H1 (cell line): ENCODE measurements at regions not wholly inside any gene's neighbourhood (a gene's known extent, or its start where the extent isn't known, plus 50 kb on each side); places are given as distances from the start of the nearest gene placed in this dataset.
A peak's percentile ranks its signal among the peaks of the same experiment; 100 is the strongest.
"Not testable (repeated sequence)": the region's sequence is repeated elsewhere in the genome, so short reads cannot be mapped to it uniquely, and the experiment has no call there.

Experiments used
- CTCF ChIA-PET: fragments of 300-600 bp; sonication (Branson Sonifier 250); formaldehyde crosslinking; loops from one replicate; lab custom pipeline; 2021; ENCODE audit not compliant: partially characterized antibody; lab: Charles Lee
- POLR2A ChIA-PET: fragments of 300-600 bp; sonication (Branson Sonifier 250); formaldehyde crosslinking; loops from one replicate; lab custom pipeline; 2021; ENCODE audit warnings: inconsistent platforms; ENCODE audit not compliant: partially characterized antibody; lab: Charles Lee
- DNase-seq, 2 experiments: peaks; one replicate each; pipeline versions ENCODE4 v3.0.0 to v3.0.0-alpha.2; 2010 to 2022; ENCODE audit warnings: low spot score in 2 of 2, low read depth in 1 of 2, mixed read lengths in 1 of 2
- FAIRE-seq: peaks from 2 replicates; lab custom pipeline; 2011; peaks lifted over from hg19 to GRCh38; lab: Jason Lieb, UNC
- H2AFZ ChIP-seq: 2 replicates; pipeline ENCODE4 v1.8.1; 2012; ENCODE audit warnings: low read length, inconsistent platforms
- H2AK5ac ChIP-seq: 2 replicates; pipeline ENCODE4 v1.6.1; 2013; ENCODE audit warnings: low read depth, low read length
- H2BK120ac ChIP-seq: replicated peaks from 2 replicates; pipeline ENCODE3; 2013; ENCODE audit warnings: low read depth, low read length, inconsistent platforms
- H2BK12ac ChIP-seq: 2 replicates; pipeline ENCODE4 v1.6.1; 2013; ENCODE audit warnings: low read depth, low read length
- H2BK15ac ChIP-seq: 2 replicates; pipeline ENCODE4 v1.6.1; 2013; ENCODE audit warnings: low read length
- H2BK20ac ChIP-seq: 2 replicates; pipeline ENCODE4 v1.6.1; 2013; ENCODE audit warnings: low read length
- H2BK5ac ChIP-seq: 2 replicates; pipeline ENCODE4 v1.6.1; 2013; ENCODE audit warnings: low read depth, low read length
- H3K14ac ChIP-seq: 2 replicates; pipeline ENCODE4 v1.6.1; 2013; ENCODE audit warnings: inconsistent platforms; ENCODE audit not compliant: insufficient read length
- H3K18ac ChIP-seq: 2 replicates; pipeline ENCODE4 v1.6.1; 2013; ENCODE audit warnings: low read length; ENCODE audit errors: extremely low read depth
- H3K23ac ChIP-seq: 2 replicates; pipeline ENCODE4 v1.6.1; 2013; ENCODE audit warnings: inconsistent platforms; ENCODE audit not compliant: insufficient read length
- H3K23me2 ChIP-seq: 2 replicates; pipeline ENCODE4 v1.6.1; 2013; ENCODE audit warnings: low read depth, low read length
- H3K27ac ChIP-seq: 2 replicates; pipeline ENCODE4 v1.6.1; 2011; ENCODE audit warnings: low read depth, low read length, inconsistent platforms
- H3K27me3 ChIP-seq, 4 experiments: replicated peaks in 1 of 4; 1 replicate in 1 of 4; 2 replicates in 3 of 4; pipeline versions ENCODE4 v1.6.1 to v1.8.1; 2011 to 2013; ENCODE audit warnings: low read length in 3 of 4, mild to moderate bottlenecking in 3 of 4, inconsistent platforms in 2 of 4, mixed read lengths in 2 of 4, moderate library complexity in 1 of 4; ENCODE audit not compliant: control insufficient read depth in 3 of 4, insufficient read depth in 3 of 4; ENCODE audit errors: extremely low read depth in 1 of 4
- H3K36me3 ChIP-seq, 4 experiments: 2 replicates each; pipeline versions ENCODE4 v1.6.1 to v1.8.1; 2011 to 2013; ENCODE audit warnings: mild to moderate bottlenecking in 4 of 4, low read length in 3 of 4, moderate library complexity in 2 of 4, control low read depth in 1 of 4, inconsistent platforms in 1 of 4; ENCODE audit not compliant: insufficient read depth in 4 of 4, control insufficient read depth in 2 of 4
- H3K4ac ChIP-seq: replicated peaks from 2 replicates; pipeline ENCODE3; 2013; ENCODE audit warnings: low read length, low read depth, mixed read lengths, inconsistent platforms; ENCODE audit not compliant: insufficient read length
- H3K4me1 ChIP-seq, 4 experiments: replicated peaks in 1 of 4; 1 replicate in 1 of 4; 2 replicates in 3 of 4; pipeline versions ENCODE4 v1.6.1 to v1.8.1; 2011 to 2013; ENCODE audit warnings: low read length in 3 of 4, inconsistent platforms in 2 of 4, mixed read lengths in 1 of 4; ENCODE audit not compliant: insufficient read depth in 4 of 4, control insufficient read depth in 3 of 4
- H3K4me2 ChIP-seq, 2 experiments: 2 replicates each; pipeline versions ENCODE4 v1.6.1 to v1.8.1; 2011 to 2013; ENCODE audit warnings: low read depth in 2 of 2, low read length in 2 of 2, control low read depth in 1 of 2, inconsistent platforms in 1 of 2, mild to moderate bottlenecking in 1 of 2; ENCODE audit not compliant: insufficient read depth in 1 of 2
- H3K4me3 ChIP-seq, 4 experiments: fragments of 200-600, 300-600 bp in 1 of 4; sonication (generic), shearing (Covaris generic), sonication (Bioruptor Twin) in 1 of 4; 2 replicates each; pipeline versions ENCODE4 v1.5.1 to v1.8.1; 2011 to 2016; ENCODE audit warnings: low read length in 4 of 4, low read depth in 3 of 4, control low read depth in 2 of 4, inconsistent platforms in 2 of 4, mild to moderate bottlenecking in 2 of 4, mixed read lengths in 1 of 4, moderate library complexity in 1 of 4; ENCODE audit not compliant: insufficient read depth in 2 of 4; ENCODE audit errors: extremely low read depth in 1 of 4
- H3K56ac ChIP-seq: replicated peaks from 2 replicates; pipeline ENCODE3; 2013; ENCODE audit warnings: low read depth, mild to moderate bottlenecking, mixed read lengths, low read length, inconsistent platforms; ENCODE audit not compliant: insufficient read length
- H3K79me1 ChIP-seq: 2 replicates; pipeline ENCODE4 v1.6.1; 2013; ENCODE audit warnings: low read depth, low read length, control low read depth
- H3K79me2 ChIP-seq, 2 experiments: 2 replicates each; pipeline versions ENCODE4 v1.6.1 to v1.8.1; 2012 to 2013; ENCODE audit warnings: low read length in 2 of 2, mild to moderate bottlenecking in 2 of 2, inconsistent platforms in 1 of 2; ENCODE audit not compliant: insufficient read depth in 2 of 2, control insufficient read depth in 1 of 2
- H3K9ac ChIP-seq, 4 experiments: replicated peaks in 1 of 4; 1 replicate in 1 of 4; 2 replicates in 3 of 4; pipeline versions ENCODE4 v1.6.1 to v1.8.1; 2011 to 2013; ENCODE audit warnings: low read depth in 3 of 4, low read length in 3 of 4, control low read depth in 2 of 4, mild to moderate bottlenecking in 2 of 4, moderate library complexity in 2 of 4, inconsistent platforms in 1 of 4; ENCODE audit errors: extremely low read depth in 1 of 4
- H3K9me3 ChIP-seq, 2 experiments: 2 replicates each; pipeline versions ENCODE4 v1.6.1 to v1.8.1; 2012 to 2013; ENCODE audit warnings: mild to moderate bottlenecking in 2 of 2, moderate library complexity in 2 of 2, control low read depth in 1 of 2, inconsistent platforms in 1 of 2, low read depth in 1 of 2, low read length in 1 of 2, mixed read lengths in 1 of 2; ENCODE audit not compliant: insufficient read depth in 2 of 2
- H4K20me1 ChIP-seq, 2 experiments: replicated peaks in 1 of 2; 2 replicates each; pipeline versions ENCODE3 to v1.8.1; 2011 to 2013; ENCODE audit warnings: inconsistent platforms in 2 of 2, low read length in 2 of 2, mild to moderate bottlenecking in 1 of 2; ENCODE audit not compliant: insufficient read depth in 2 of 2, control insufficient read depth in 1 of 2
- H4K5ac ChIP-seq: 2 replicates; pipeline ENCODE4 v1.6.1; 2013; ENCODE audit warnings: low read length, low read depth, mixed read lengths, inconsistent platforms; ENCODE audit not compliant: insufficient read length
- H4K8ac ChIP-seq: 2 replicates; pipeline ENCODE4 v1.8.0; 2013; ENCODE audit warnings: mild to moderate bottlenecking, moderate library complexity, low read length, inconsistent platforms; ENCODE audit not compliant: insufficient read depth; ENCODE audit errors: extremely low read depth
- H4K91ac ChIP-seq: replicated peaks from 2 replicates; pipeline ENCODE3; 2013; ENCODE audit warnings: low read length, mixed read lengths, inconsistent platforms; ENCODE audit not compliant: insufficient read length
- WGBS, 2 experiments: shearing (Covaris generic) in 1 of 2; methylation state at CpG; one replicate each; pipeline versions ENCODE4 v1.1.6 to v1.1.7; 2013 to 2015; ENCODE audit warnings: low lambda C conversion rate in 2 of 2, mixed read lengths in 2 of 2, inconsistent platforms in 1 of 2, low coverage in 1 of 2, missing lambda C conversion rate in 1 of 2; ENCODE audit not compliant: insufficient replicate concordance in 2 of 2, insufficient coverage in 1 of 2, insufficient read length in 1 of 2; ENCODE audit errors: extremely low coverage in 1 of 2, missing lambda C conversion rate in 1 of 2; 5-methylcytosine and 5-hydroxymethylcytosine counted together

DNA sequence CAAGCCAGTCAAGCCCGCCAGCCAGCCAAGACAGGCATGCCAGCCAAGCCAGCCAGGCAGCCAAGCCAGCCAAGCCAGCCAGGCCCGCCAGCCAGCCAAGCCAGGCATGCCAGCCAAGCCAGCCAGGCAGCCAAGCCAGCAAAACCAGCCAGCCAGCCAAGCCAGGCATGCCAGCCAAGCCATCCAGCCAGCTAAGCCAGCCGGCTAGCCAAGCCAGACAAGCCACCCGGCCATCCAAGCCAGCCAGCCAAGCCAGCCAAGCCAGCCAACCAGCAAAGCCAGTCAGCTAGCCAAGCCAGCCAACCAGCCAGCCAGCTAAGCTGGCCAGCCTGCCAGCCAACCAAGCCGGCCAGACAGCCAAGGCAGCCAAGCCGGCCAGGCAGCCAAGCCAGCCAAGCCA is 330.7 kb upstream of the PLGLB2 start:
- H4K20me1 ChIP-seq, H3K4me3 ChIP-seq, H3K4me2 ChIP-seq, H3K27me3 ChIP-seq, H4K91ac ChIP-seq, H2BK15ac ChIP-seq, H3K56ac ChIP-seq, H2AK5ac ChIP-seq, H3K14ac ChIP-seq, H2BK20ac ChIP-seq, H3K79me2 ChIP-seq, H3K18ac ChIP-seq, H2BK12ac ChIP-seq, H3K36me3 ChIP-seq, CTCF ChIA-PET, H3K79me1 ChIP-seq, H2BK5ac ChIP-seq, H3K23me2 ChIP-seq, H3K9ac ChIP-seq, H4K5ac ChIP-seq, H3K27ac ChIP-seq, H3K4me1 ChIP-seq, H3K9me3 ChIP-seq, H4K8ac ChIP-seq, H3K23ac ChIP-seq, H3K4ac ChIP-seq, POLR2A ChIA-PET, H2BK120ac ChIP-seq, H2AFZ ChIP-seq: not testable (repeated sequence)
- 100% methylated on average over 1 of the region's 6 CpGs; no CpG with 5 or more reads in 1 of the 2 experiments for WGBS, 2 experiments
- FAIRE-seq (peak; percentile 85), DNase-seq (peak in 1 of 2 experiments; percentile 41)

DNA sequence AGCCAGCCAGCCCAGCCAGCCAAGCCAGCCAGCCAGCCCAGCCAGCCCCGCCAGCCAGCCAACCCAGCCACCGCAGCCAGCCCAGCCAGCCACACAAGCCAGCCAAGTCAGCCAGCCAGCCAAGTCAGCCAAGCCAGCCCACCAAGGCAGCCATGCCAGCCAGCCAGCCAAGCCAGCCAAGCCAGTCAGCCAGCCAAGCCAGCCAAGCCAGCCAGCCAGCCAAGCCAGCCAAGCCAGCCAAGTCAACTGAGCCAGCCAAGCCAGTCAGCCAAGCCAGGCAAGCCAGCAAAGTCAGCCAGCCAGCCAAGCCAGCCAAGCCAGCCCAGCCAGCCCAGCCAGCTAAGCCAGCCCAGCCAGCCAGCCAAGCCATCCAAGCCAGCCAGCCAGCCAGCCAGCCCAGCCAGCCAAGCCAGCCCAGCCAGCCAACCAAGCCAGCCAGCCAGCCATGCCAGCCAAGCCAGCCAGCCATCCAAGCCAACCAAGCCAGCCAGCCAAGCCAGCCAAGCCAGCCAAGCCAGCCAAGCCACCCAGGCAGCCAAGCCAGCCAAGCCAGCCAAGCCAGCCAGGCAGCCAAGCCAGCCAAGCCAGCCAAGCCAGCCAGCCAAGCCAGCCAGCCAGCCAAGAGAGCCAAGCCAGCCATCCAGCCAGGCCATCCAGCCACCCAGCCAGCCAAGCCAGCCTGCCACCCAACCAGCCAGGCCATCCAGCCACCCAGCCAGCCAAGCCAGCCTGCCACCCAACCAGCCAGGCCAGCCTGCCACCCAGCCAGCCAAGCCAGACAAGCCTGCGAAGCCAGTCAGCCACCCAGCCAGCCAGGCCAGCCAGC is 329.9 kb upstream of the PLGLB2 start:
- H2BK15ac ChIP-seq, H3K4me3 ChIP-seq, DNase-seq, H4K91ac ChIP-seq, H4K5ac ChIP-seq, H2AK5ac ChIP-seq, H3K27me3 ChIP-seq, H3K79me2 ChIP-seq, H3K18ac ChIP-seq, CTCF ChIA-PET, H3K79me1 ChIP-seq, H3K14ac ChIP-seq, H2AFZ ChIP-seq, H4K20me1 ChIP-seq, H3K9me3 ChIP-seq, POLR2A ChIA-PET, H3K4me2 ChIP-seq, FAIRE-seq, H2BK20ac ChIP-seq, H3K9ac ChIP-seq, H4K8ac ChIP-seq, H2BK5ac ChIP-seq, H3K23me2 ChIP-seq, H2BK12ac ChIP-seq, H3K23ac ChIP-seq, H3K56ac ChIP-seq, H3K4ac ChIP-seq, H3K27ac ChIP-seq, H3K4me1 ChIP-seq, H2BK120ac ChIP-seq, H3K36me3 ChIP-seq: not testable (repeated sequence)
- WGBS, 2 experiments, result 80% methylated on average over 1 of the region's 3 CpGs; no CpG with 5 or more reads in 1 of the 2 experiments
